Fibroblast of the aortic adventitia (primary cell): ENCODE measurements at regions not wholly inside any gene's neighbourhood (a gene's known extent, or its start where the extent isn't known, plus 50 kb on each side); places are given as distances from the start of the nearest gene placed in this dataset.

Experiments used
- DNase-seq: peaks from one replicate; pipeline ENCODE4 v3.0.0-alpha.2; 2010; ENCODE audit warnings: low read depth
- H3K4me3 ChIP-seq: 2 replicates; pipeline ENCODE4 v1.5.1; 2011; ENCODE audit warnings: low read depth, mild to moderate bottlenecking, control low read depth, low read length, moderate library complexity
- CTCF ChIP-seq: IDR thresholded peaks from 2 replicates; pipeline ENCODE4 v1.5.1; 2011; ENCODE audit warnings: mild to moderate bottlenecking, low read length, control low read depth, inconsistent platforms; ENCODE audit not compliant: insufficient read depth

DNA sequence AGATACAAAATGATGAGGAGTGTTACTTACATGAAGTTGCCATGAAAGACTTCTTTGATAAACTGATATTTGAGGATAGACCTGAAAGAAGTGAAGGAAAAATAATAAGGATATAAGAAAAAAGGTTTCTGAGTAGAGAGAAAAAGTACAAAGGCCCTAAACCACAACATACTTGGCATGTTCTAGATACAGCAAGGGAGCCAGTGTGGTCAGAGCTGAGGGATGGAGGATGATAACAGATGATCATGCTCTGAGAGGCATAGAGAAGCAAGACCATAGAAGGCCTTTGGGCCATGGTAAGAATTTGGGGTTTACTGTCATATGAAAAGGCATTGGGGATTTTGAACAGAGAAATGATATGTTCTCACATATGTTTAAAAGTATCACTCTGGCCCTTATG is 424.1 kb upstream of the CHST9 start:
- DNase-seq, result no peak
- TF ChIP-seq CTCF, result no peak

DNA sequence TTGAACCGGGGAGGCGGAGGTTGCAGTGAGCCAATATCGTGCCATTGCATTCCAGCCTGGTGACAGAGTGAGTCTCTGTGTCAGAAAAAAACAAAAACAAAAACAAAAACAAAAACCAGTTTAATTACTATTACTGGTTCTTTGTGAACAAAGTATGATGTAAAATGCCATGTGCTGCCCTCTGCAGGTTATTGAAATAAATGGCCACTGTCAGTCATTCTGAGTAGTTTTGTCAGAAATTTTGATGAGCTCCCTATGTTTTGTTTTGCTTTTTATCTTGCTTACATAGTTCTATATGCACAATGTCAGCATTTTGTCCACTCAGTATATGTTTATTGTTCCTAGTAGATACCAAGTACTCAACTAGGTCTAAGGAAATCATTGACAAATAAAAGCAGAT is 423.6 kb upstream of the CHST9 start:
- TF ChIP-seq CTCF, result peak; percentile 31
- DNase-seq, result no peak
- no peak overlapping the region for H3K4me3 ChIP-seq

More for the DNA sequence above, 424.1 kb upstream of the CHST9 start:
- H3K4me3 ChIP-seq, result no peak overlapping the region

- DNase-seq, result no peak
- TF ChIP-seq CTCF, result no peak
- no peak overlapping the region for H3K4me3 ChIP-seq
Observed at GRCh38 chr18:27608174-27608573, 423.1 kb upstream of the CHST9 start.

- no peak for TF ChIP-seq CTCF
- DNase-seq, result no peak
Observed at GRCh38 chr18:27606741-27607140, 421.6 kb upstream of the CHST9 start.

DNA sequence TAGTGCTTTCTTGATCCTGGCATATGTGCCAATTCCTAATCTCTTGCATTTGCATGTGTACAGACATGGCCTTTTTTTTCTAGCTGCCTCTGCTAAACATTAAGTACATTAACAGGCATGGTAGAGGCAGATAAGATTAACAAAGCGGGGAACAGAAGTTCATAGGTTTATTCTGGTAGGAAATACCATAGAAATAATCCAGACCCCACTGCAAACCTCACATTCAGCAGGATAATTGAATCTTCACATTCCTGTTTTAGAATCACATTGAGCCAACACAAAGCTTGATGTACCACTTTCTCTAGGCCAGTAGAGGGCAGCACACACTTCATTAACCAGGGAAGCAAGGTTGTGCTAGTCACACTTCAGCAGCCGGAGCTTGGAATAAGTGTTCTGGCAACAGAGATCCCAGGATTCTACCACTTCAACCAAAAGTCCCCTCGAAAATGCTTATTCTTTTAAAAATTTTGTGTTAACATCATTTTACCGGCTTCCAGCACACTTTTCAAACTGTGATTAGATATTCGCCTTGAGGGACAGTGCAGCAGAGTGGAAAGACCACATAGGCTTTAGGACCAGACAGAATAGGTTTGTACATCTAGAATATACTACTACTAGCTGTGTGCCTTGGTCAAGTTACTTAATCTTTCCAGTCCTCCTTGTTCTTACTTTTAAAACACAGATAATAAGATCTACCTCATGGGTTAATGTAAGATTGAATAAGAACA is 420.2 kb upstream of the CHST9 start:
- peak; percentile 84 for TF ChIP-seq CTCF
- H3K4me3 ChIP-seq, result no peak overlapping the region

More at GRCh38 chr18:27606741-27607140, 421.6 kb upstream of the CHST9 start:
- H3K4me3 ChIP-seq, result no peak overlapping the region

GRCh38 chr18:27604583-27604982 is 419.5 kb upstream of the CHST9 start:
- no peak for TF ChIP-seq CTCF
- peak; percentile 9 for DNase-seq
- no peak overlapping the region for H3K4me3 ChIP-seq

More for the DNA sequence above, 420.2 kb upstream of the CHST9 start:
- peak; percentile 80 for DNase-seq

DNA sequence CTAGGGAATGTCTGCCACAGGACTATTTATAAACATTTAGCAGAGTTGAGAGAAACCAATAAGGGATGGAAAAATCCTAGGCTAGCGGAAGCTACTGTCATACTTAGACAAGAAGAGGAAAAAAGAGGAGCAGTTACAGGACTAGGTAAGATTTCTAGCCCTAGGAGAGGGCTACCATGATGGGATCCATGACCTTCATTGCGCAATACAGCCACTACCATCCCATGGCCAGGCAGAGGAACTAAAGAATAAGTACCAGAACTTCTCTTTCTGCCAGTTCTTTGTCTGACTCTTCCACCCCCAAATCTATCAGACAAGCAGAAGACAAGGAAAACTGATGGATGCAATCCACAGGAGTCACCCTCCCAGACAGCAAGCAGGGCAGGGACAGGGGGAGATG is 417.0 kb upstream of the CHST9 start:
- TF ChIP-seq CTCF, result no peak
- DNase-seq, result no peak
- no peak overlapping the region for H3K4me3 ChIP-seq
